Caco-2 (cell line): ENCODE measurements at regions not wholly inside any gene's neighbourhood (a gene's known extent, or its start where the extent isn't known, plus 50 kb on each side); places are given as distances from the start of the nearest gene placed in this dataset.
"Not testable (repeated sequence)": the region's sequence is repeated elsewhere in the genome, so short reads cannot be mapped to it uniquely, and the experiment has no call there.

Experiments
- BruUV-seq: library from RNA; stranded (reverse); fragments of 400-500 nt; replicated peaks from 2 replicates; lab custom pipeline; 2021; lab: Mats Ljungman, UMichigan
- CTCF ChIA-PET: fragments of 300-600 bp; sonication (Branson Sonifier 250); formaldehyde crosslinking; loops from one replicate; lab custom pipeline; 2022; ENCODE audit warnings: antibody characterized with exemption; lab: Charles Lee
- POLR2A ChIA-PET: fragments of 300-600 bp; sonication (Branson Sonifier 250); formaldehyde crosslinking; loops from one replicate; lab custom pipeline; 2022; ENCODE audit warnings: antibody characterized with exemption; lab: Charles Lee
- DNase-seq, 2 experiments: peaks; one replicate each; pipeline versions ENCODE4 v3.0.0 to v3.0.0-alpha.2; 2020 to 2022
- H3K27me3 ChIP-seq: replicated peaks from 2 replicates; pipeline ENCODE4 v1.6.0; 2011; ENCODE audit warnings: low read length; ENCODE audit not compliant: control insufficient read depth, insufficient read depth
- H3K36me3 ChIP-seq: 2 replicates; pipeline ENCODE4 v1.5.1; 2011; ENCODE audit warnings: low read length; ENCODE audit not compliant: control insufficient read depth, insufficient read depth
- H3K4me1 ChIP-seq: fragments of 250-450 bp; sonication (Bioruptor Pico); 2 replicates; pipeline ENCODE4 v1.5.1; 2020; ENCODE audit warnings: mild to moderate bottlenecking
- H3K4me3 ChIP-seq: 2 replicates; pipeline ENCODE4 v1.5.1; 2011; ENCODE audit warnings: low read depth, mild to moderate bottlenecking, control low read depth, low read length
- H3K9me3 ChIP-seq: fragments of 250-450 bp; sonication (Bioruptor Pico); 2 replicates; pipeline ENCODE4 v1.5.1; 2020; ENCODE audit warnings: mild to moderate bottlenecking, moderate library complexity
- H3K27ac Mint-ChIP-seq: one replicate; pipeline ENCODE4 v1.8.0; 2022; ENCODE audit warnings: mixed read lengths; ENCODE audit not compliant: unreplicated experiment
- H3K27me3 Mint-ChIP-seq: one replicate; pipeline ENCODE4 v1.8.0; 2022; ENCODE audit warnings: mixed read lengths; ENCODE audit not compliant: insufficient read depth, unreplicated experiment
- H3K36me3 Mint-ChIP-seq: one replicate; pipeline ENCODE4 v1.8.0; 2022; ENCODE audit warnings: mild to moderate bottlenecking, mixed read lengths; ENCODE audit not compliant: insufficient read depth, unreplicated experiment
- H3K4me1 Mint-ChIP-seq: one replicate; pipeline ENCODE4 v1.8.0; 2022; ENCODE audit warnings: low read depth, mixed read lengths; ENCODE audit not compliant: unreplicated experiment
- H3K4me3 Mint-ChIP-seq: one replicate; pipeline ENCODE4 v1.8.0; 2022; ENCODE audit warnings: mild to moderate bottlenecking, moderate library complexity, mixed read lengths; ENCODE audit not compliant: unreplicated experiment
- H3K9me3 Mint-ChIP-seq: one replicate; pipeline ENCODE4 v1.8.0; 2022; ENCODE audit warnings: mixed read lengths; ENCODE audit not compliant: unreplicated experiment
- CTCF ChIP-seq, 2 experiments: fragments of 200-600 bp in 1 of 2; IDR thresholded peaks; 1 replicate in 1 of 2; 2 replicates in 1 of 2; pipeline versions ENCODE4 v1.5.1 to v1.8.0; 2011 to 2022; ENCODE audit warnings: antibody characterized with exemption in 1 of 2, control low read depth in 1 of 2, inconsistent platforms in 1 of 2, low read depth in 1 of 2, low read length in 1 of 2, mild to moderate bottlenecking in 1 of 2, moderate library complexity in 1 of 2; ENCODE audit not compliant: insufficient read depth in 1 of 2, severe bottlenecking in 1 of 2, unreplicated experiment in 1 of 2
- intact Hi-C: fragments of 100-400 bp; cut with micrococcal nuclease; formaldehyde crosslinking; loops from one replicate; pipeline ENCODE4 v1.10.0; 2022; ENCODE audit not compliant: unreplicated experiment

- H3K4me3 Mint-ChIP-seq, result no peak overlapping the region
- BruUV-seq, result no TSS peak
- POLR2A ChIA-PET, result no interaction called here
- Histone ChIP-seq H3K4me3 (no peak overlapping the region), H3K9me3 (no peaks in the 10 kb centered on the region), H3K27me3 (no peaks in the 10 kb centered on the region), H3K36me3 (no peaks in the 10 kb centered on the region), H3K4me1 (no peaks in the 10 kb centered on the region)
- H3K36me3 Mint-ChIP-seq, result no peaks in the 10 kb centered on the region
- H3K4me1 Mint-ChIP-seq, result no peaks in the 10 kb centered on the region
- H3K9me3 Mint-ChIP-seq, result no peaks in the 10 kb centered on the region
- no peak for DNase-seq
- TF ChIP-seq CTCF (IDR thresholded peaks at IDR 0.05; ENCODE audit: insufficient read depth in 1 of 2, low read depth in 1 of 2, low read length in 1 of 2, severe bottlenecking in 1 of 2, unreplicated experiment in 1 of 2), result no peak
- no peak overlapping the region for H3K27ac Mint-ChIP-seq
- intact Hi-C loops, result no loop called here
- CTCF ChIA-PET, result no interaction called here
- peaks cover 7% of the 10 kb centered on the region for H3K27me3 Mint-ChIP-seq
Measured at GRCh38 chr4:75391489-75392166, 122.6 kb downstream of the RCHY1 start.

DNA sequence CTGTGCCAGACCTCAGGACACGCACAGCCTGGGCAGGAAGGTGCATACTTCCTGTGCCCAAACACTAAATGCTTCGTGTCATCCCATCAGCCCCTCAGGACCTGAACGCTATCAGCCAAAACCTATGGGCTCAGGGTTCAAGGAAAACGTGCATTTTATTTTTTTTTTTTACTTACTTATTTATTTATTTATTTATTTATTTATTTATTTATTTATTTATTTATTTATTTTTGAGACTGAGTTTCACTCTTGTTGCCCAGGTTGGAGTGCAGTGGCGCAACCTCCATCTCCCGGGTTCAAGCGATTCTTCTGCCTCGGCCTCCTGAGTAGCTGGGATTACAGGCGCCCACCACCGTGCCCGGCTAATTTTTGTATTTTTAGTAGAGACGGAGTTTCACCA lies 127.8 kb downstream of the RCHY1 start:
- H3K27ac Mint-ChIP-seq, H3K4me3 ChIP-seq, H3K9me3 Mint-ChIP-seq, intact Hi-C loops, H3K4me1 Mint-ChIP-seq, H3K36me3 Mint-ChIP-seq, H3K36me3 ChIP-seq, BruUV-seq, H3K9me3 ChIP-seq, H3K4me3 Mint-ChIP-seq, H3K27me3 Mint-ChIP-seq, H3K4me1 ChIP-seq, H3K27me3 ChIP-seq, POLR2A ChIA-PET, CTCF ChIA-PET, DNase-seq: not testable (repeated sequence)

GRCh38 chr4:75385106-75385505 lies 129.1 kb downstream of the RCHY1 start:
- DNase-seq, result no peak
- Mint-ChIP-seq H3K4me1 (no peaks in the 10 kb centered on the region), H3K9me3 (no peaks in the 10 kb centered on the region), H3K36me3 (no peaks in the 10 kb centered on the region), H3K4me3 (no peak overlapping the region), H3K27me3 (no peaks in the 10 kb centered on the region), H3K27ac (no peak overlapping the region)
- POLR2A ChIA-PET, result no interaction called here
- CTCF ChIA-PET, result no interaction called here
- no peaks in the 10 kb centered on the region for H3K27me3 ChIP-seq
- no peaks in the 10 kb centered on the region for H3K4me1 ChIP-seq
- H3K36me3 ChIP-seq, result no peaks in the 10 kb centered on the region
- H3K4me3 ChIP-seq, result no peak overlapping the region
- TF ChIP-seq CTCF (IDR thresholded peaks at IDR 0.05; ENCODE audit: insufficient read depth in 1 of 2, low read depth in 1 of 2, low read length in 1 of 2, severe bottlenecking in 1 of 2, unreplicated experiment in 1 of 2), result no peak
- H3K9me3 ChIP-seq, result no peaks in the 10 kb centered on the region
- intact Hi-C loops, result no loop called here
- BruUV-seq, result no TSS peak
